ENCODE measurements at regions not wholly inside any gene's neighbourhood (a gene's known extent, or its start where the extent isn't known, plus 50 kb on each side); places are given as distances from the start of the nearest gene placed in this dataset.

DNA sequence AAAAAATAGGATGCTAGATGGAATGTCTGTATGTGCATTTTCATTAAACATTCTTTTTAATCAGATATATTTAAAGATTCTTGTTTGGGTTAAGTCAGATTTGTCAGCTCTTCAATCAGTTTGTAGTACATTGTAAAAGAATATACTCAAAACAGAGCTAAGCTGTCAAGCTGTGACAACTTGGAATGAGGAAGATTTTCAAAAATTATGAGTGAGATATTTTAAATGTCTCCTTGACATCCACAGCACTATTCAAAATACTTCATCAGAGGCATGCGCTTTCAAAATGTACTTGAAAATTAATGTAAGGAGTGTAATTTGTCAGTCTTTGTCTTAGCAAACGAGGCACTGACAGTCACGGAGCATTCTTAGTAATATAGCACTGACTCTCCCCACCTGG is 182.0 kb downstream of the MAT2B start:
- TF ChIP-seq CTCF (IDR thresholded peaks at IDR 0.05; ENCODE audit: poor library complexity) (no peak), EZH2phosphoT487 (IDR thresholded peaks at IDR 0.05; ENCODE audit: low read depth, severe bottlenecking, unreplicated experiment) (no peak)

Data from hepatocyte (in vitro differentiated cells).